Heart right ventricle (tissue), 16 donors: ENCODE measurements at regions not wholly inside any gene's neighbourhood (a gene's known extent, or its start where the extent isn't known, plus 50 kb on each side); places are given as distances from the start of the nearest gene placed in this dataset.
"Not testable (repeated sequence)": the region's sequence is repeated elsewhere in the genome, so short reads cannot be mapped to it uniquely, and the experiment has no call there.

Source experiments
- ATAC-seq, 8 donors: fragments of 200-7000 bp; cut with Tn5 transposase; one replicate each; pipeline ENCODE4 v1.9.1; 2020; ENCODE audit warnings: mild to moderate bottlenecking in 8 of 8, moderate library complexity in 8 of 8, moderate number of reproducible peaks in 1 of 8
- DNase-seq, 2 donors: peaks; one replicate each; pipeline ENCODE4 v3.0.0-alpha.2; 2020
- H3K27ac ChIP-seq, 10 donors: fragments of 200-600 bp; sonication (generic) in 2 of 10; one replicate each; pipeline versions ENCODE4 v1.5.0 to v1.8.0; 2020 to 2022; ENCODE audit warnings: mild to moderate bottlenecking in 3 of 10
- H3K27me3 ChIP-seq, 7 donors: fragments of 200-600 bp; one replicate each; pipeline ENCODE4 v1.8.0; 2021 to 2022; ENCODE audit warnings: mild to moderate bottlenecking in 2 of 7
- H3K36me3 ChIP-seq, 9 donors: fragments of 200-600 bp; sonication (generic) in 1 of 9; one replicate each; pipeline versions ENCODE4 v1.5.0 to v1.8.0; 2020 to 2022; ENCODE audit warnings: mild to moderate bottlenecking in 2 of 9
- H3K4me1 ChIP-seq, 9 donors: fragments of 200-600 bp; sonication (generic) in 1 of 9; one replicate each; pipeline versions ENCODE4 v1.5.0 to v1.8.0; 2020 to 2022; ENCODE audit warnings: mild to moderate bottlenecking in 4 of 9
- H3K4me3 ChIP-seq, 10 donors: fragments of 200-600 bp; sonication (generic) in 2 of 10; one replicate each; pipeline versions ENCODE4 v1.5.0 to v1.8.0; 2020 to 2022; ENCODE audit warnings: mild to moderate bottlenecking in 7 of 10, moderate library complexity in 2 of 10
- H3K9me3 ChIP-seq, 11 donors: fragments of 200-600 bp in 10 of 11; sonication (generic) in 2 of 11; one replicate each; pipeline versions ENCODE4 v1.5.0 to v1.8.0; 2013 to 2022; ENCODE audit warnings: mild to moderate bottlenecking in 2 of 11, control low read depth in 1 of 11, moderate library complexity in 1 of 11
- CTCF ChIP-seq, 9 donors: fragments of 200-600 bp; sonication (generic) in 2 of 9; IDR thresholded peaks; one replicate each; pipeline versions ENCODE4 v1.5.0 to v1.8.0; 2021 to 2022; ENCODE audit warnings: antibody characterized with exemption in 9 of 9, mild to moderate bottlenecking in 5 of 9, moderate library complexity in 1 of 9
- WGBS, 2 donors: extraction: QIAGEN DNeasy Blood & Tissue Kit; methylation state at CpG; one replicate each; pipeline ENCODE4 v1.1.7; 2013; ENCODE audit warnings: inconsistent platforms in 1 of 2; 5-methylcytosine and 5-hydroxymethylcytosine counted together
- intact Hi-C, 10 donors: fragments of 100-400 bp; cut with DNase I; formaldehyde crosslinking; loops; one replicate each; pipeline versions ENCODE4 v1.11.1 to v1.14.2; 2022
- donor health status: Arrhythmogenic right ventricular cardiomyopathy.
- donor health status: ischemic (EF 13 %, LVEDD 7.1; RV severe dilation, severe dysfunction).
- donor health status: healthy with polysubstance abuse.
- donor health status: DM: no; HTN: yes; CAD: no.
- donor health status: DM: no; HTN: no; CAD: no.
- donor health status: ischemic (EF 25% LVEDD 6.9; RV normal size, moderate dysfunction).
- donor health status: ischemic (EF 25% LVEDD 5.7; RV mildly dilated, moderate dysfunction).
- donor health status: healthy.
- donor health status: DM: yes; HTN: yes; CAD: no.
- donor health status: Ischemic cardiomyopathy.
- donor health status: ischemic (EF 35%, LVEDD 5.7; RV mildly dilated, moderate dysfunction).
- donor health status: nonischemic (EF 11% LVEDD 7.7; RV severe dilation, severe dysfunction).
- donor health status: DM: yes; HTN: yes; CAD: no.
- donor health status: PGD.
- donor health status: ischemic (EF 29% LVEDD 5.4; RV normal size, mild dysfunction).
- donor health status: nonischemic (EF 23%, LVEDD 6.1; RV moderate dilation, normal function).

- Histone ChIP-seq H3K27me3 (peaks cover 0 to 11% (median 0%) of the 10 kb centered on the region in 7 donors), H3K27ac (no peak overlapping the region), H3K4me1 (no peaks in the 10 kb centered on the region), H3K36me3 (no peaks in the 10 kb centered on the region), H3K9me3 (no peaks in the 10 kb centered on the region), H3K4me3 (no peak overlapping the region)
- WGBS, 2 donors = 74 to 85% methylated on average over 2 of the region's 2 CpGs
- DNase-seq = no peak
- no peak for TF ChIP-seq CTCF (IDR thresholded peaks at IDR 0.05)
- no peak for ATAC-seq
- intact Hi-C loops = no loop called here
These were observed 1198.3 kb downstream of the VRK1 start for GRCh38 chr14:97995531-97995930.

- Histone ChIP-seq H3K9me3 (no peaks in the 10 kb centered on the region), H3K27me3 (no peaks in the 10 kb centered on the region), H3K4me1 (no peaks in the 10 kb centered on the region), H3K36me3 (no peaks in the 10 kb centered on the region), H3K27ac (no peak overlapping the region), H3K4me3 (no peak overlapping the region)
- no peak for TF ChIP-seq CTCF (IDR thresholded peaks at IDR 0.05)
- DNase-seq (no peak), ATAC-seq (no peak)
- intact Hi-C loops = no loop called here
- 91 to 92% methylated on average over 7 of the region's 7 CpGs for WGBS, 2 donors
These were observed 1208.8 kb downstream of the VRK1 start for GRCh38 chr14:98006008-98006407.

GRCh38 chr14:98008381-98009113 lies 1211.4 kb downstream of the VRK1 start:
- TF ChIP-seq CTCF (IDR thresholded peaks at IDR 0.05) = no peak
- ATAC-seq (no peak), DNase-seq (no peak)
- no peak overlapping the region for H3K27ac ChIP-seq
- 85 to 87% methylated on average over 4 of the region's 4 CpGs for WGBS, 2 donors
- intact Hi-C loops = no loop called here
- no peaks in the 10 kb centered on the region for H3K4me1 ChIP-seq
- H3K36me3 ChIP-seq = no peaks in the 10 kb centered on the region
- H3K27me3 ChIP-seq = no peaks in the 10 kb centered on the region
- H3K4me3 ChIP-seq = no peak overlapping the region
- H3K9me3 ChIP-seq = no peaks in the 10 kb centered on the region

- H3K27ac ChIP-seq, intact Hi-C loops, H3K27me3 ChIP-seq, H3K4me3 ChIP-seq, DNase-seq, ATAC-seq, H3K9me3 ChIP-seq, H3K4me1 ChIP-seq, H3K36me3 ChIP-seq: not testable (repeated sequence)
- 84% methylated on average over 3 of the region's 3 CpGs for WGBS, 2 donors
These were observed 1212.0 kb downstream of the VRK1 start for GRCh38 chr14:98009177-98009576.

- Histone ChIP-seq H3K36me3 (no peaks in the 10 kb centered on the region), H3K9me3 (no peaks in the 10 kb centered on the region), H3K4me3 (no peak overlapping the region), H3K27me3 (no peaks in the 10 kb centered on the region), H3K4me1 (no peaks in the 10 kb centered on the region), H3K27ac (no peak overlapping the region)
- ATAC-seq (no peak), DNase-seq (no peak)
- TF ChIP-seq CTCF (IDR thresholded peaks at IDR 0.05) = no peak
- 64 to 73% methylated on average over 2 of the region's 2 CpGs for WGBS, 2 donors
- intact Hi-C loops = no loop called here
These were observed 1213.6 kb downstream of the VRK1 start for GRCh38 chr14:98010784-98011183.
